ENCODE measurements at regions not wholly inside any gene's neighbourhood (a gene's known extent, or its start where the extent isn't known, plus 50 kb on each side); places are given as distances from the start of the nearest gene placed in this dataset.

- no peak overlapping the region for H3K27ac ChIP-seq
- CTCF ChIA-PET, result no interaction called here
- H3K27me3 ChIP-seq (ENCODE audit: insufficient read depth, low read depth), result no peaks in the 10 kb centered on the region
- no peak overlapping the region for H3K4me3 ChIP-seq
- POLR2A ChIA-PET (ENCODE audit: unreplicated experiment), result no interaction called here
- TF ChIP-seq EZH2 (IDR thresholded peaks at IDR 0.05; ENCODE audit: low read depth), result no peak
- TF ChIP-seq CTCF (conservative IDR thresholded peaks at IDR 0.05), result no peak
- BruUV-seq (replicated peaks), result no TSS peak
- H3K36me3 ChIP-seq (ENCODE audit: low read depth), result no peaks in the 10 kb centered on the region
- no peaks in the 10 kb centered on the region for H3K79me2 ChIP-seq (ENCODE audit: low read depth)
- no peak for DNase-seq
- H3K9me3 ChIP-seq (ENCODE audit: insufficient read depth, low read depth), result no peaks in the 10 kb centered on the region
- H2AFZ ChIP-seq, result no peak overlapping the region
- H3K9me2 ChIP-seq (ENCODE audit: insufficient read depth), result peaks cover 5% of the 10 kb centered on the region
- H4K20me1 ChIP-seq (ENCODE audit: insufficient read depth), result no peaks in the 10 kb centered on the region
- intact Hi-C loops (cut with micrococcal nuclease; ENCODE audit: unreplicated experiment), result no loop called here
- H3K4me2 ChIP-seq, result no peak overlapping the region
- H3F3A ChIP-seq (ENCODE audit: insufficient read depth, low read depth), result no peaks in the 10 kb centered on the region
- no peaks in the 10 kb centered on the region for H3K4me1 ChIP-seq (replicated peaks; ENCODE audit: insufficient read depth)
Observed at GRCh38 chr2:181324912-181325311, 132.3 kb upstream of the ITGA4 start.

GRCh38 chr2:181326661-181327060 is 130.5 kb upstream of the ITGA4 start:
- no peaks in the 10 kb centered on the region for H3F3A ChIP-seq (ENCODE audit: insufficient read depth, low read depth)
- DNase-seq, result no peak
- H3K4me2 ChIP-seq, result no peak overlapping the region
- POLR2A ChIA-PET (ENCODE audit: unreplicated experiment), result interaction anchor here (0.7 kb wide), 1 partner anchor 99 kb away, joined by 9 read pairs; no protein-coding TSS in a partner anchor
- no peak overlapping the region for H2AFZ ChIP-seq
- H3K27me3 ChIP-seq (ENCODE audit: insufficient read depth, low read depth), result no peaks in the 10 kb centered on the region
- no peak overlapping the region for H3K4me3 ChIP-seq
- H3K4me1 ChIP-seq (replicated peaks; ENCODE audit: insufficient read depth), result no peaks in the 10 kb centered on the region
- no peak overlapping the region for H3K27ac ChIP-seq
- intact Hi-C loops (cut with micrococcal nuclease; ENCODE audit: unreplicated experiment), result no loop called here
- no peaks in the 10 kb centered on the region for H3K36me3 ChIP-seq (ENCODE audit: low read depth)
- BruUV-seq (replicated peaks), result no TSS peak
- H3K79me2 ChIP-seq (ENCODE audit: low read depth), result no peaks in the 10 kb centered on the region
- H3K9me2 ChIP-seq (ENCODE audit: insufficient read depth), result no peaks in the 10 kb centered on the region; the same call in 1 of the 2 replicates
- TF ChIP-seq CTCF (conservative IDR thresholded peaks at IDR 0.05) (no peak), EZH2 (IDR thresholded peaks at IDR 0.05; ENCODE audit: low read depth) (no peak)
- no peaks in the 10 kb centered on the region for H3K9me3 ChIP-seq (ENCODE audit: insufficient read depth, low read depth)
- CTCF ChIA-PET, result no interaction called here
- no peaks in the 10 kb centered on the region for H4K20me1 ChIP-seq (ENCODE audit: insufficient read depth)

- H3K4me3 ChIP-seq, result no peak overlapping the region
- ChIA-PET CTCF (no interaction called here), POLR2A (ENCODE audit: unreplicated experiment) (interaction anchor here (0.6 kb wide), 1 partner anchor 41 kb away, joined by 3 read pairs; no protein-coding TSS in a partner anchor)
Observed at GRCh38 chr2:181330286-181330685, 126.9 kb upstream of the ITGA4 start.

More at GRCh38 chr2:181330286-181330685, 126.9 kb upstream of the ITGA4 start:
- H3K9me3 ChIP-seq (ENCODE audit: insufficient read depth, low read depth), result 0 out of 2 replicates have a peak, but pooled peaks cover 3% of the 10 kb centered on the region
- H3K27me3 ChIP-seq (ENCODE audit: insufficient read depth, low read depth), result no peaks in the 10 kb centered on the region
- H4K20me1 ChIP-seq (ENCODE audit: insufficient read depth), result no peaks in the 10 kb centered on the region
- H3F3A ChIP-seq (ENCODE audit: insufficient read depth, low read depth), result no peaks in the 10 kb centered on the region
- intact Hi-C loops (cut with micrococcal nuclease; ENCODE audit: unreplicated experiment), result no loop called here
- BruUV-seq (replicated peaks), result no TSS peak
- no peaks in the 10 kb centered on the region for H3K9me2 ChIP-seq (ENCODE audit: insufficient read depth)
- H3K27ac ChIP-seq, result no peak overlapping the region
- H3K4me2 ChIP-seq, result no peak overlapping the region
- no peak for DNase-seq
- no peaks in the 10 kb centered on the region for H3K79me2 ChIP-seq (ENCODE audit: low read depth)
- TF ChIP-seq CTCF (conservative IDR thresholded peaks at IDR 0.05) (no peak), EZH2 (IDR thresholded peaks at IDR 0.05; ENCODE audit: low read depth) (no peak)
- no peaks in the 10 kb centered on the region for H3K4me1 ChIP-seq (replicated peaks; ENCODE audit: insufficient read depth)
- no peak overlapping the region for H2AFZ ChIP-seq
- no peaks in the 10 kb centered on the region for H3K36me3 ChIP-seq (ENCODE audit: low read depth)
